ENCODE measurements at regions not wholly inside any gene's neighbourhood (a gene's known extent, or its start where the extent isn't known, plus 50 kb on each side); places are given as distances from the start of the nearest gene placed in this dataset.
A peak's percentile ranks its signal among the peaks of the same experiment; 100 is the strongest.

DNA sequence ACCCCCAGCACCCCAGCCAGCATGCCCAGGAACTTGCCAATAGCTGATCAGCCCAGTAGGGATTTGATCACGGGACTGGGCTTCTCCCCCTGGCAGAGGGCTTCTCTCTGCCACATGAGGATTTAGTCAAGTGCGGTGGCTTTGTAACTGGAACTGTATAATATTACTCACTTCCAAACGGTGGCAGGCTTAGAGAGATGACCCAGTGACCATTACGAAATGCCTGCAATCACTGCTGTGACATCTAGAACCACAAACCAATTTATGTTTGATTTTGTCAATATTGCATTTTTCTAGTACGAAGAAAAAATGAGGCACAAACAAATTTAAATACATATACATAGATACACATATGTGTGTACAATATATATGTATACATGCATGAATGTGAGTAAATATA, 192.1 kb downstream of the ERCC6L2 start:
- Histone ChIP-seq H3K36me3 (no peaks in the 10 kb centered on the region), H3K27me3 (replicated peaks in 1 of 7) (peaks cover 0 to 3% (median 0%) of the 10 kb centered on the region in 7 donors), H3K4me3 (no peak overlapping the region), H3K4me1 (no peaks in the 10 kb centered on the region), H3K27ac (no peak overlapping the region), H3K9me3 (no peaks in the 10 kb centered on the region)
- DNase-seq, result no peak
- intact Hi-C loops (cut with DNase I; ENCODE audit: low total_unique reads), result no loop called here
- 80 to 91% (median 82%) methylated on average over 5 of the region's 5 CpGs for WGBS, 5 donors
- TF ChIP-seq POLR2AphosphoS5 (IDR thresholded peaks at IDR 0.05) (no peak), POLR2A (IDR thresholded peaks at IDR 0.05) (no peak), CTCF (IDR thresholded peaks at IDR 0.05 in 8 of 11, conservative IDR thresholded peaks at IDR 0.05 in 3 of 11) (no peak)

DNA sequence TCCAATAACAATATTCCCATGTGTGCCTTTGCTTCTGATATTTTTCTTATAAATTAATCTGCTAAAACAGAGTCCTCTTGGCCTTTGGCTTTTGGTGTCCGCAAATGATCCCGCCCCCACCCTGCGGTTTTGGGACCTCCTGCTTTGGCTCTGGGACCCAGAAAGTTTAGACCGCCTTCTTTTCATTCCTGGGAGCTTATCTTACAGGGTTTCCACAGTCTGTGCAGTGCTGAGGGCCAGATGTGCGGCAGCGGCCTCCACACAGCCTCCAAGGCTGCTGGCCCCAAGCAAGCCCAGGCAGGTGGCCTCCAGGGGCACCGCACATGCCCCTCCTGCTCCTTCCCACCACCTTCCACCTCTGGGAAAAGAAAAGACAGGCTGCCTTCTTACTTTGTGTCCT, 191.5 kb downstream of the ERCC6L2 start:
- intact Hi-C loops (cut with DNase I; ENCODE audit: low total_unique reads), result no loop called here
- Histone ChIP-seq H3K36me3 (no peaks in the 10 kb centered on the region), H3K27me3 (replicated peaks in 1 of 7) (peaks cover 0 to 3% (median 0%) of the 10 kb centered on the region in 7 donors), H3K9me3 (no peaks in the 10 kb centered on the region), H3K4me3 (no peak overlapping the region), H3K27ac (no peak overlapping the region), H3K4me1 (peaks cover 0 to 5% (median 3%) of the 10 kb centered on the region in 6 donors)
- 84 to 94% (median 92%) methylated on average over 7 of the region's 7 CpGs for WGBS, 5 donors
- DNase-seq, result no peak
- TF ChIP-seq CTCF (IDR thresholded peaks at IDR 0.05 in 8 of 11, conservative IDR thresholded peaks at IDR 0.05 in 3 of 11) (no peak), POLR2A (IDR thresholded peaks at IDR 0.05) (no peak), POLR2AphosphoS5 (IDR thresholded peaks at IDR 0.05) (no peak)

DNA sequence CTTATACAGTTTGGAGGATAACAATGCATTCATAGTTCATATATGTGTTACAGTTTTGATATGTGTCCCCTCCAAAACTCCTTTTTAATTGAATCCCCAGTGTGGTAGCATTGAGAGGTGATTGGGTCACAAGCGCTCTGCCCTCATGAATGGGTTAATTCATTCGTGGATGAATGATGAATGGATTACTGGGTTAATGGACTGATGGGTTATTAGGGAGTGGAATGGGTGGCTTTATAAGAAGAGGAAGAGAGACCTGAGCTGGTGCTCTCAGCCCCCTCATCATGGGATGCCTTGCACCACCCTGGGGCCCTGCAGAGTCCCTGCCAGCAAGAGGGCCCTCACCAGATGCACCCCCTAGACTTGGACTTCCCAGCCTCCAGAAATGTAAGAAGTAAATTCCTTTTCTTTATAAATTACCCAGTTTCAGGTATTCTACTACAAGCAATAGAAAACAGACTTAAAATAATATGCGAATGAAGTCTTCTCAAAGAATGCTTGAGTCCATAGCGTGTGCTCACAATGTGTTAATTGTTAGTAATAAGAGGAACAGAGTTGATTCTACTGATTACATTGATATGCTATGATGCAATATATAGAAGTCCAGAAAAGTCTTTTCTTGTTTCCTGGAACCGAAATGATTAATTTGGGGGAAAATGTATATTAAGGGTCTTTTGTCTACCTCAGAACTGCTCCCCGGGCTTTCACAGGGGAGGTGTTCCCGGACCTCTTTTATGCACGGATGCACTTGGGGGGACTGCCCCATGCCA, 190.2 kb downstream of the ERCC6L2 start:
- no peak for DNase-seq
- Histone ChIP-seq H3K4me1 (peaks cover 0 to 17% (median 10%) of the 10 kb centered on the region in 6 donors), H3K4me3 (no peak overlapping the region), H3K36me3 (no peaks in the 10 kb centered on the region), H3K27ac (no peak overlapping the region), H3K9me3 (no peaks in the 10 kb centered on the region), H3K27me3 (replicated peaks in 1 of 7) (peaks cover 0 to 3% (median 0%) of the 10 kb centered on the region in 7 donors)
- TF ChIP-seq POLR2A (IDR thresholded peaks at IDR 0.05), result no peak
- TF ChIP-seq CTCF (IDR thresholded peaks at IDR 0.05 in 8 of 11, conservative IDR thresholded peaks at IDR 0.05 in 3 of 11), result no peak
- TF ChIP-seq POLR2AphosphoS5 (IDR thresholded peaks at IDR 0.05), result no peak
- WGBS, 5 donors, result 88 to 96% (median 93%) methylated on average over 8 of the region's 8 CpGs
- intact Hi-C loops (cut with DNase I; ENCODE audit: low total_unique reads), result no loop called here

- intact Hi-C loops (cut with DNase I; ENCODE audit: low total_unique reads), result no loop called here
- Histone ChIP-seq H3K9me3 (no peaks in the 10 kb centered on the region), H3K36me3 (no peaks in the 10 kb centered on the region), H3K4me3 (no peak overlapping the region), H3K4me1 (peaks cover 0 to 17% (median 10%) of the 10 kb centered on the region in 6 donors), H3K27me3 (replicated peaks in 1 of 7) (peaks cover 0 to 3% (median 0%) of the 10 kb centered on the region in 7 donors), H3K27ac (peak overlapping the region in 6 of 8 donors; percentile 13 to 48 (median 42))
- DNase-seq, result no peak
- TF ChIP-seq CTCF (IDR thresholded peaks at IDR 0.05 in 8 of 11, conservative IDR thresholded peaks at IDR 0.05 in 3 of 11) (no peak), POLR2A (IDR thresholded peaks at IDR 0.05) (no peak), POLR2AphosphoS5 (IDR thresholded peaks at IDR 0.05) (no peak)
- 82 to 90% (median 84%) methylated on average over 7 of the region's 7 CpGs for WGBS, 5 donors
Observed at GRCh38 chr9:96064826-96065481, 189.5 kb downstream of the ERCC6L2 start.

Data from spleen (tissue), 11 donors.